ENCODE measurements at regions not wholly inside any gene's neighbourhood (a gene's known extent, or its start where the extent isn't known, plus 50 kb on each side); places are given as distances from the start of the nearest gene placed in this dataset.

DNA sequence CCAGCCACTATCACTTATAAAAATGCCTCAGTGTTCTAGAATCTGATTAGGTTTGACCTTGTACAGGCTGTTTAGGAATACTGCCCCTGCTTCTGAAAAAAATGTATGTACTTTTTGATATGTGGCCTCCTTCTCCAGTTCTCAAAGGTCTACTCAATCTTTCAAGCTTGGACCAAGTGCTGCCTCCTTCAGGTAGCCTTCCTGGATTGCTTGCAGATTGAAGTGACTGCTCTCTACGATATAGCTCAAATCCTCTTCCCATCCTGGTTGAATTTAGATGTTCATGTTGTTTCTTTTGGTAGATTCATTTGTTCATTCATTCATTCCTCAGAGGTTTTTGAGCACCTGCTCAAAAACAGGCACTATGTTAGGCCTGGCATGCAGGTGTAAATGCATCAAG lies 77.2 kb upstream of the NPTX2 start:
- H3K36me3 Mint-ChIP-seq (ENCODE audit: low read depth), result no peaks in the 10 kb centered on the region; the same call in 2 of the 3 replicates
- TF ChIP-seq POLR2AphosphoS5 (IDR thresholded peaks at IDR 0.05; ENCODE audit: low read depth) (no peak), ZNF114 (CRISPR knock-in tag; IDR thresholded peaks at IDR 0.05) (no peak), ZNF331 (CRISPR knock-in tag; IDR thresholded peaks at IDR 0.05; ENCODE audit: low read depth) (no peak), EZH2 (IDR thresholded peaks at IDR 0.05; ENCODE audit: low read depth, unreplicated experiment) (no peak)
- TF ChIP-seq, protein P1, sequence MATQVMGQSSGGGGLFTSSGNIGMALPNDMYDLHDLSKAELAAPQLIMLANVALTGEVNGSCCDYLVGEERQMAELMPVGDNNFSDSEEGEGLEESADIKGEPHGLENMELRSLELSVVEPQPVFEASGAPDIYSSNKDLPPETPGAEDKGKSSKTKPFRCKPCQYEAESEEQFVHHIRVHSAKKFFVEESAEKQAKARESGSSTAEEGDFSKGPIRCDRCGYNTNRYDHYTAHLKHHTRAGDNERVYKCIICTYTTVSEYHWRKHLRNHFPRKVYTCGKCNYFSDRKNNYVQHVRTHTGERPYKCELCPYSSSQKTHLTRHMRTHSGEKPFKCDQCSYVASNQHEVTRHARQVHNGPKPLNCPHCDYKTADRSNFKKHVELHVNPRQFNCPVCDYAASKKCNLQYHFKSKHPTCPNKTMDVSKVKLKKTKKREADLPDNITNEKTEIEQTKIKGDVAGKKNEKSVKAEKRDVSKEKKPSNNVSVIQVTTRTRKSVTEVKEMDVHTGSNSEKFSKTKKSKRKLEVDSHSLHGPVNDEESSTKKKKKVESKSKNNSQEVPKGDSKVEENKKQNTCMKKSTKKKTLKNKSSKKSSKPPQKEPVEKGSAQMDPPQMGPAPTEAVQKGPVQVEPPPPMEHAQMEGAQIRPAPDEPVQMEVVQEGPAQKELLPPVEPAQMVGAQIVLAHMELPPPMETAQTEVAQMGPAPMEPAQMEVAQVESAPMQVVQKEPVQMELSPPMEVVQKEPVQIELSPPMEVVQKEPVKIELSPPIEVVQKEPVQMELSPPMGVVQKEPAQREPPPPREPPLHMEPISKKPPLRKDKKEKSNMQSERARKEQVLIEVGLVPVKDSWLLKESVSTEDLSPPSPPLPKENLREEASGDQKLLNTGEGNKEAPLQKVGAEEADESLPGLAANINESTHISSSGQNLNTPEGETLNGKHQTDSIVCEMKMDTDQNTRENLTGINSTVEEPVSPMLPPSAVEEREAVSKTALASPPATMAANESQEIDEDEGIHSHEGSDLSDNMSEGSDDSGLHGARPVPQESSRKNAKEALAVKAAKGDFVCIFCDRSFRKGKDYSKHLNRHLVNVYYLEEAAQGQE (IDR thresholded peaks at IDR 0.05; ENCODE audit: unreplicated experiment), result no peak
- TF ChIP-seq, protein P2, sequence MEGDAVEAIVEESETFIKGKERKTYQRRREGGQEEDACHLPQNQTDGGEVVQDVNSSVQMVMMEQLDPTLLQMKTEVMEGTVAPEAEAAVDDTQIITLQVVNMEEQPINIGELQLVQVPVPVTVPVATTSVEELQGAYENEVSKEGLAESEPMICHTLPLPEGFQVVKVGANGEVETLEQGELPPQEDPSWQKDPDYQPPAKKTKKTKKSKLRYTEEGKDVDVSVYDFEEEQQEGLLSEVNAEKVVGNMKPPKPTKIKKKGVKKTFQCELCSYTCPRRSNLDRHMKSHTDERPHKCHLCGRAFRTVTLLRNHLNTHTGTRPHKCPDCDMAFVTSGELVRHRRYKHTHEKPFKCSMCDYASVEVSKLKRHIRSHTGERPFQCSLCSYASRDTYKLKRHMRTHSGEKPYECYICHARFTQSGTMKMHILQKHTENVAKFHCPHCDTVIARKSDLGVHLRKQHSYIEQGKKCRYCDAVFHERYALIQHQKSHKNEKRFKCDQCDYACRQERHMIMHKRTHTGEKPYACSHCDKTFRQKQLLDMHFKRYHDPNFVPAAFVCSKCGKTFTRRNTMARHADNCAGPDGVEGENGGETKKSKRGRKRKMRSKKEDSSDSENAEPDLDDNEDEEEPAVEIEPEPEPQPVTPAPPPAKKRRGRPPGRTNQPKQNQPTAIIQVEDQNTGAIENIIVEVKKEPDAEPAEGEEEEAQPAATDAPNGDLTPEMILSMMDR (conservative IDR thresholded peaks at IDR 0.05; ENCODE audit: low read depth in 2 of 2), result peak; percentile 31 to 50
- no peaks in the 10 kb centered on the region for H3K4me1 Mint-ChIP-seq
- no peaks in the 10 kb centered on the region for H3K79me2 ChIP-seq (replicated peaks; ENCODE audit: insufficient read depth)
- H3K9me3 Mint-ChIP-seq, result peaks cover 13% of the 10 kb centered on the region; the same call in 2 of the 3 replicates
- no peak overlapping the region for H3K27ac Mint-ChIP-seq
- no peak overlapping the region for H3K4me3 Mint-ChIP-seq
- H3K27me3 ChIP-seq (ENCODE audit: insufficient read depth), result no peaks in the 10 kb centered on the region
- H3F3A ChIP-seq (replicated peaks; ENCODE audit: low read depth), result no peaks in the 10 kb centered on the region
- no peaks in the 10 kb centered on the region for H3K4me1 ChIP-seq (ENCODE audit: insufficient read depth)
- no peaks in the 10 kb centered on the region; the same call in 1 of the 2 replicates for H3K36me3 ChIP-seq (ENCODE audit: insufficient read depth)
- no peak overlapping the region for H2AFZ ChIP-seq
- H4K20me1 ChIP-seq (replicated peaks; ENCODE audit: insufficient read depth), result no peaks in the 10 kb centered on the region
- no peaks in the 10 kb centered on the region for H3K9me2 ChIP-seq (ENCODE audit: insufficient read depth)
- peaks cover 14% of the 10 kb centered on the region for H3K27me3 Mint-ChIP-seq (ENCODE audit: insufficient read depth, low read depth, poor library complexity)
- DNase-seq (ENCODE audit: low spot score) (peak; percentile 14), ATAC-seq (no peak)
- H3K27ac ChIP-seq (ENCODE audit: low read depth), result no peak overlapping the region
- no peak overlapping the region for H3K4me2 ChIP-seq
- H3K4me3 ChIP-seq, result no peak overlapping the region

DNA sequence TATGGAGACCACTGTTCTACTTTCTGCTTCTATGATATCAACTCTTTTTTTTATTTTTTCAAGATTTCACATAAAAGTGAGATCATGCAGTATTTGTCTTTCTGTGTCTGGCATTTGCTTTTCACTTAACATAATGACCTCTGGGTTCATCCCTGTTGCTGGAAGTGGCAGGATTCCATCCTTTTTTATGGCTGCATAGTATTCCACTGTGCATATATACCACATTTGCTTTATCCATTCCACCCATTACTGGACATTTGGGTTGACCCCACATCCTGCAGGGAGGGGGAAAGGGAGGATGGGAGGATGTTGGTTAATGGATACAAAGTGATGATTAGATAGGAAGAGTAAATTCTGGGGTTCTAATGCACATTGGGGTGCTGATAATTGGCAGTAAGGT lies 80.3 kb upstream of the NPTX2 start:
- peaks cover 9% of the 10 kb centered on the region for H3K27me3 Mint-ChIP-seq (ENCODE audit: insufficient read depth, low read depth, poor library complexity)
- ATAC-seq (no peak), DNase-seq (ENCODE audit: low spot score) (no peak)
- no peaks in the 10 kb centered on the region for H3K27me3 ChIP-seq (ENCODE audit: insufficient read depth)
- H3K27ac ChIP-seq (ENCODE audit: low read depth), result no peak overlapping the region
- no peak overlapping the region for H2AFZ ChIP-seq
- no peaks in the 10 kb centered on the region; the same call in 1 of the 2 replicates for H3K36me3 ChIP-seq (ENCODE audit: insufficient read depth)
- no peaks in the 10 kb centered on the region for H3K79me2 ChIP-seq (replicated peaks; ENCODE audit: insufficient read depth)
- H3F3A ChIP-seq (replicated peaks; ENCODE audit: low read depth), result no peaks in the 10 kb centered on the region
- H3K4me1 Mint-ChIP-seq, result no peaks in the 10 kb centered on the region
- no peaks in the 10 kb centered on the region for H4K20me1 ChIP-seq (replicated peaks; ENCODE audit: insufficient read depth)
- H3K4me3 ChIP-seq, result no peak overlapping the region
- no peaks in the 10 kb centered on the region for H3K4me1 ChIP-seq (ENCODE audit: insufficient read depth)
- H3K4me2 ChIP-seq, result no peak overlapping the region
- peaks cover 26% of the 10 kb centered on the region for H3K9me3 Mint-ChIP-seq
- no peaks in the 10 kb centered on the region for H3K9me2 ChIP-seq (ENCODE audit: insufficient read depth)
- H3K27ac Mint-ChIP-seq, result no peak overlapping the region
- H3K4me3 Mint-ChIP-seq, result no peak overlapping the region
- no peaks in the 10 kb centered on the region; the same call in 2 of the 3 replicates for H3K36me3 Mint-ChIP-seq (ENCODE audit: low read depth)
- TF ChIP-seq EZH2phosphoT487 (IDR thresholded peaks at IDR 0.05; ENCODE audit: unreplicated experiment) (no peak), POLR2AphosphoS5 (IDR thresholded peaks at IDR 0.05; ENCODE audit: low read depth) (no peak), STAT1 (IDR thresholded peaks at IDR 0.05; ENCODE audit: unreplicated experiment) (no peak)
- TF ChIP-seq, protein P2 (conservative IDR thresholded peaks at IDR 0.05; ENCODE audit: low read depth in 2 of 2), result no peak

Measured in GM23338 (cell line).